CD4-positive, alpha-beta T cell treated with Interleukin-15 for 1 hour (primary cell): ENCODE measurements at regions not wholly inside any gene's neighbourhood (a gene's known extent, or its start where the extent isn't known, plus 50 kb on each side); places are given as distances from the start of the nearest gene placed in this dataset.
A peak's percentile ranks its signal among the peaks of the same experiment; 100 is the strongest.

ENCODE experiments used
- DNase-seq: peaks from one replicate; pipeline ENCODE4 v3.0.0-alpha.2; 2020

DNA sequence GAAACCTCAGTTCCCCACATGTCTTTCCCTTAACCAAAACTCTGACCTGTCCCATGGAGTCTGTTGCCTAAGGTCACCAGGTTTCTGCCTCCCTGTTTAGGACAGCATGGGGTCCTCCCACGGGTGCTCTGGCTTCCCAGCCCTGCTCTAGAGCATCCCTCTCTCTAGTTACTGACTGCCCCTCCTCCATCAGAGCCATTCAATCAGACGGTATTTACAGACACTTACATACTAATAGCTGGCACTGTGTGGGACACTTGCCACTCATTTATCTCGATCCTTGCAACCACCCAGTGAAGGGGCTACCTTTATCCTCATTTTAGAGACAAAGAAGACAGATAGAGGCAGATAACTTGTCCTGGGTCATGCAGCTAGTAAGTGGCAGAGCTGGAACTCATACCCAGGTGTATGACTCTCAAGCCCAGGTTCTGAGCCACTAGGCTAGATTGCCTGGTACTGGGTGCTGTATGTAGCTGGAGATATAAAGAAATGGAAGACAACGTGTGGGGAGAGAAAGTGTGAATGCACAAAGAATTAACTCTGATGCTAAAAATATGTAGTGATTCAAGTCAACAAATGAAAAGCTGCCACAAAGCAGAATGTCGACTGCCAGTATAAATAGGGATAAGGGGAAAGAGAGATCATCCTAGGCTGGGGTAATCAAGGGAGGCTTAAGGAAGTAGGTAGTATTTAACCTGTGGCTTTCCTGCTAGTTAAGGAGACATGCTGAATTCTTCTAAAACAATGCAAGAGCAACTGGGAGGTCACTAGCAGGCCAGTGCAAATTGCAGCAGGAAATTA lies 52.5 kb upstream of the PDE8B start:
- no peak for DNase-seq

DNA sequence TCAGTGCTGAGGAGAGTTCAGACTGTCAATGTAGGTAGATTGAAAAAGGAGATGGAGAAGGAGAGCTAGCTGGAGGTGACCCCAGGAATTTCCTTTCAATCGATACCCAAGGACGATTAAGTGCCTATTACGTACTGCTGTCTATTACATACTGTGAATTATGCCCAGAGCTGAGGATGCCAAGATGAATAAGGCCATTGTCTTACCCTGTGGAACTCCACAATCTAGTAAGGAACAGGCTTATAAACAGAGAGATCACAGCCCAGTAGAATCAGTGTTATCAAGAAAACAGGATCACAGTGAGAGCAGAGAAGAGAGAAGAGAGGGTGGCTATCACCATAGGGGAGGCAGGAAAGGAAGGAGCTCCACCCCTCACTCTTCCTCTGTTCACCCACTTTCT lies 54.1 kb upstream of the PDE8B start:
- no peak for DNase-seq

DNA sequence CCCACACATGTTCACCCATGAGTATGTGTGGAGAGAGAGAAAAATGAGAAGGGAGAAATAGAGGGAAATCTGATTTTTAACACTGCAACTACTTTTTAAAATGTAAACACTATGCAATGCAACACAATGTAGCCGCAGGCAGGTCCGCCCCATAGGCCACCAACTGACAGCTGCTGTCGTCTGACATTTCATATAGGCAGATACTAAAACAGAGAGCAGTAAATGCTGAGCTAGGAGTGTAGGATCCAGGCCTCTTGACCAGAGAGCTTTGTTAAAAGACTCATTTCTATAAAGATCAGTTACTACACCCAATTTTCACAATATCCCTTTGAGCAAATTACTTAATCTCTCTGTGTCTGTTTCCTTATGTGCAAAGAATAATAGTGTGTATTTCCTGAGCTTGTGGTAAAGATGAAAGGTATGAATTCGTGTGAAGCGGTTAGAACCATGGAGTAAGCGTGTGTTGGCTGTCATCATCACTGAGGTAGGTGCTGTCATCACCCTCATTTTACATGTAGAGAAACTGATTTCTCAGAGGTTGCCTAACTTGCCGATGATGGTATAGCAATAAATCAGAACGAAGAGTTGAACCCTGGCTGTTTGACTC lies 55.2 kb upstream of the PDE8B start:
- DNase-seq: peak; percentile 60

DNA sequence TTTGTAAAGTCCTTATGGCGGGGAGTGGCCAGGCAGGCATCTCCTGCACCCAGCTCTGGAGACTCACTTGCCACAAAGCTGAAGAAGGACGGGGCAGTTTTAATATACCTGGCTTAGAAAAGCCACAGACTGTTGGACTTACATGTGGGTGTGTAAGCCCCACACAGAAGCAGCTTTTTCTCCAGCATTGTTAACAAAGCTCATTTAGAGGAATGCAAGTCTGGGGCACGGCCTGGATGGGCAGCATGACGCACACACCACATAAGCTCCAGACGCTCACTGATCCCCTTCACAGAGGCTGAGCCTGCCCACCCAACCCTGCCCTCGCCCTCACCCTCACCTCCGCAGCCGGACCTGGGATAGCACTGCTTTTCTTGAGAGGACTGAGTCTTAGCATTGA lies 58.0 kb upstream of the PDE8B start:
- DNase-seq: no peak

DNA sequence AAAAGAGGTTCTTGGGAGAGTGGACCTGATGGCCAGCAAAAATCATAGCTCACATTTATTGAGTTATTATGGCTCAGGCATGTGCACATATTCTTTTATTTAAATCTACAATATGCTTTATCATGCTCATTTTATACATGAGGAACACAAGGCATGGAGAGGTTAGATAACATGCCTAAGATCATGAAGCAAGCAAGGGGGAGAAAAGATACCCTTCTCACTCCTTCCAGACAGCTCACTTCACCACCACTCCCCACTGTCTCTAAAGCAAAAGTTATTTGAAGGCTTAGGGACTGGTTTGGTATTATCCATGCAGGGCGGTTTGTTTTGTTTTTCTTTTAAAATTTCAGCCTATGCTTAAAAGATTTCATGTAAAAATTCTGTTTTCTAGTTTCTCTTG lies 59.0 kb upstream of the PDE8B start:
- no peak for DNase-seq

DNA sequence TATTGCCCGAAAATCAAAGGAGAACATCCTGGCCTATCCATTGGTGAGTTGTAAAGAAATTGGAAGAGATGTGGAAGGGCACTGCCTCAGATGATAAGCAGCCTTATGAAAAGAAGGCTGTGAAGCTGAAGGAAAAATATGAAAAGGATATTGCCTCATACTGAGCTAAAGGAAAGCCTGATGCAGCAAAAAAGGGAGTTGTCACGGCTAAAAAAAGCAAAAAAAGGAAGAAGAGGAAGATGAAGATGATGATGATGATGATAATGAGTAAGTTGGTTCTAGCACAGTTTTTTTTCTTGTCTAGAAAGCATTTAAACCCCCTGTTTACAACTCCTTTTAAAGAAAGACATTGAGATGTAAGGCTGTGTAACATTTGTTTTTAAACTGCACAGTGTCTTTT lies 59.8 kb upstream of the ZBED3 start:
- DNase-seq: no peak

DNA sequence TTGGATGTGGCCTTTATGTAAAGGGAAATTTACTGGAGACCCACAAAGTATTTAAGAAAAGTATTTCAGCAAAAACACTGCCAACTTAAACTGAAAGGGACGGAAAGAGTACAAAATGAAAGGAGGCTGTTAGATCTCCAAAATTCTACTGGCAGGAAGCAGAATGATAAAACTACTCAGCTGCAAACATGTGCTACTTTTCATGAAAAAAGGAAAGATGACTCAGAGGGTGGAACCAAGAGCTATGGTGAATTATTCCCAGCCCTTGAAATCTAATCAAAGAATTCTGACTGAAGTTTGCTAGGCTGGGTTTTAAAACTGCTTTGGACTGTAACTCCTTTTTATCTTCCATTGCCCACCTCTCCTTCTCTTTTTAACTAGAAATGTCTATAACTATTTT lies 58.6 kb upstream of the ZBED3 start:
- no peak for DNase-seq

DNA sequence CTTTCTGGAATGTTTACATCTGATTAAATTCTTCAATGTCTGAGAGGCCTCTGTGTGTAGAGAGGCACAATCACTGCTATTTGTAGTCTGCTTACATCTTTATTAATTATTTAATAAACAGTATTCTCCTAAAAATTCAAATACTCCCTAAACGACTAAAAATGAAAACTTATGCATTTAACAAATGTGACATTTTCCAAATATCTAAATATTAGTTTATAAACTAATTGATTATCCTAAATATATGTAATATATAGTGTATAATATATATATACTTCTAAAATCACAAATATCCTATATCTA lies 57.7 kb upstream of the ZBED3 start:
- DNase-seq: no peak

DNA sequence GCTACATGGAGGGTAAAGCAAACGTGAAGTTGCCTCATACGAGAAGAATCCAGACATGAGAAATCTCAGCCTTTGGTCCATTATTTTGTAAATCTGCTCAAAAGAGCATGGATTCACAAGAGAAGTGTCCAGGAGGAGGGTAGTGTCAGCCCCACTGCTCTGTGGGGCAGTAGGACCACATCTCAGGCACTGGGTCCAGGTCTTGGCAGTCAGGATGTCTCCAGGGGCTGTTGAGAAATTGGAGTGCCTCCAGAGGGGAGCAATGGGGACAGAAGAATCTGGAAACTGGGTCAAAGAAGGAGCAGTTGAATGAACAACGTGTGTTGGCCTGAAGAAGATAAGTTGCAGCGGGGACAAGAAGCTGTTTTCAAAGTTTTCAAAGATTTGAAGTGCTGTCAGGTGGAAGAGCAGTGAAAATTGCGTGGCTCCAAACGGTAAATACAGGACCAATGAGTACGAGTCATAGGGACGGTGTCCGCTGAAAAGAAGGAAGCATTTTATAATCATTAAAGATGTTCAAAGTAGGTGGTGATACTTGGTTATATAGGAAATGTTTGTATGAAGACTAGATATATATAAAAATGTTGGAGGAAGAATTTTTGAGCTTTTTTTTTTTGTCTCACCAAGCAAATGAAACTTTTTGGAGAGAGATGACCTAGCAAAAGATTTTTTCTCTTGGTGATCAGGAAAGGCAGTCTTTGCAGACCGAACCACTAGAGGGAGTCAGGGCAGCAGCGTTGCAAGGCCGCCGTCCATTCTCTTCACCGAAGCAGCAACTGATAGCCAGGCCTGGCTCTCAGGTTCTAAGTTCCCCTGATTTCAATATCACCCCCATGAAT lies 57.1 kb upstream of the ZBED3 start:
- peak; percentile 59 for DNase-seq

DNA sequence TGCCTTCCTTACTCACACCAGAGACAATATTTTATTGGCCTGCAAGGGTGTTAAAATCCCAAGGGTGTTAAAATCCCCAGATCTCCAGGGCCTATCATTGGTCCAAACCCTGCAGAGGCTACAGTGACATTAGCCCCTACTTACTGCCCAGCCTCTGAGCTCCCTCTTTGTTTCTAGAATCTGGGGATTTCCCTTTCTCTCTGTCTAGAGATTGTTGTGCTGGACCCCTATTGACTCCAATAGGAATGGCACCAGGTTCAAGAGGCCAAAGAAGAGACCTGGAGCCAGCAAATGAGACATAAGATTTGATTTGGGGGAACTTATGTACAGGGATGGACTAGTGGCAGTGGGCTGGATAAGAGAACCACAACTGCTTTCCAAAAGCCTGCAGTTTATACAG lies 53.3 kb upstream of the ZBED3 start:
- no peak for DNase-seq

DNA sequence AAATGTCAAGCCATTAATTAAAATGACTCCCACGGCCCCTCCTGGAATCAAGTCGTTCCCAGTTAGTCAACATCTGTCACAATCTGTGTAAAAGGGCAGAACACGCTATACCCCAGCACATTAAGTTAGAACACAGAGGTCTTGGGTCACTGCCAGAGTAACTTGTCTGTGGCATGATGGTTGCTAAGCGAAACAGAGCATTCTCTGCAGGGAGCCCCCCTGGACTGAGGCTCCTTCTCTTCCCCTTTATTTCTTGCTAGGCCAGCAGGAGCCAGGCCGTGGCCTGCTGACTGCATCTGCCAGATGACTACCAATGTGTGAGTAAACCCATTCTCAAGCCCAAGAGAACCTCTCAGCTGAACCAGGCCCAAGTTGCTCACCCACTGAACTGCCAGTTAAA lies 51.9 kb upstream of the ZBED3 start:
- DNase-seq: no peak
